ENCODE measurements at regions not wholly inside any gene's neighbourhood (a gene's known extent, or its start where the extent isn't known, plus 50 kb on each side); places are given as distances from the start of the nearest gene placed in this dataset.

DNA sequence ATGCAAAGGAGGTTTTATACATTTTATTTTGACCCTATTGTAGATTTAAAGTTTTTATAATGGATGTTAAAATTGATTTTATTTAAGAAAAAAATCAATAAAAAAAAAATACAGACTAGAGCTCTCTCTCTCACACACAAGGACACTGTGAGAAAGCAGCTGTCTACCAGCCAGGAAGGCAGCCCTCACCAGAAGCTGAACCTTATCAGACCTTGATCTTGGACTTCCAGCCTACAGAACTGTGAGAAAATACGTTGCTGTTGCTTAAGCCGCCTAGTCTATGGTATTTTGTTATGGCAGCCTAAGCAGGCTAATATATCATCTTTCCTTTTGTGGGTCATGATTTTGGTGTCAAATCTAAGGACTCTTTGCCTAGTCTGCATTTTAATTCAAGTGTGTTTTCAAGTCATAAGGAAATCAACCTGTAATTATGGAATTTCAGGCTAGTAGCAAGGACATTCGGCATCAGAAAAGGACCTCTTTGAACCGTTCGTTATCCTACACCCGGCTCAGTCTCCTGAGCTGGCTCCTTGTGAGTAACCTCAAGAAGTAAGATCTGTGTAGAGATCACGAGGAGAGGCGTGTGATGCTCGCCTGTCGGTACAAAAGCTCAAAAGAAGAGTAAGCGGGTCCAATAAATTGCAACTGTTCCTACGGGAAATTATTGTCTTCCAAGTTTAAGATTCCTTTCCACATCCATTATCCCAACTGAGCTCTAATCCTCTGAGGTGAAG lies 98.2 kb downstream of the PDCL3 start:
- no peak for DNase-seq (ENCODE audit: low read depth, low spot score)

- no peak for DNase-seq (ENCODE audit: low read depth, low spot score)
Measured at GRCh38 chr2:100662866-100663265, 100.1 kb downstream of the PDCL3 start.

GRCh38 chr2:100664021-100664755 lies 101.4 kb downstream of the PDCL3 start:
- DNase-seq (ENCODE audit: low read depth, low spot score), result no peak

DNA sequence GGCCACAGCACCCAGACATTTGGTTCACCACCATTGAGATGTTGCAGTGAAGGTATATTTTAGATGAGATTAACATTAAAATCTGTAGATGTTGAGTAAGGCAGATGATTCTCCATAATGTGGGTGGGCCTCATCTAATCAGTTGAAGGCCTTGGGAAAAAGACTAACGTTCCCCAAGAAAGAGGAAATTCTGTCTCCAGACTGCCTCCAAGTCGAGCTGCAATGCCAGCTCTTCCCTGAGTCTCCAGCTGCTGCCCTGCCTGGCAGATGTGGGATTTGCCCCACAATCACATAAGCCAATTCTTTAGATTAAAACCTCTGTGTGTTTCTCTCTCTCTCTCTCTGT lies 101.9 kb downstream of the PDCL3 start:
- no peak for DNase-seq (ENCODE audit: low read depth, low spot score)

DNA sequence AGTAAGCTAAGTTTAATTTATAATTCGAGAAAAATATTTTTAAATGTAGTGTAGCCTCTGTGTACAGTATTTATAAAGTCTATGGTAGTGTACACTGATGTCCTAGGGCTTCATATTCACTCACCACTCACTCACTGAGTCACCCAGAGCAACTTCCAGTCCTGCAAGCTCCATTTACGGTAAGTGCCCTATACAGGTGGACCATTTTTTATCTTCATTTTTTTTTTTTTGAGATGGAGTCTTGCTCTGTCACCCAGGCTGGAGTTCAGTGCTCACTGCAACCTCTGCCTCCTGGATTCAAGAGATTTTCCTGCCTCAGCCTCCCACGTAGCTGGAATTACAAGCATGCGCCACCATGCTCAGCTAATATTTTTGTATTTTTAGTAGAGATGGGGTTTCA lies 104.2 kb downstream of the PDCL3 start:
- no peak for DNase-seq (ENCODE audit: low read depth, low spot score)

- DNase-seq (ENCODE audit: low read depth, low spot score), result no peak
Measured at GRCh38 chr2:100667801-100668200, 105.0 kb downstream of the PDCL3 start.

DNA sequence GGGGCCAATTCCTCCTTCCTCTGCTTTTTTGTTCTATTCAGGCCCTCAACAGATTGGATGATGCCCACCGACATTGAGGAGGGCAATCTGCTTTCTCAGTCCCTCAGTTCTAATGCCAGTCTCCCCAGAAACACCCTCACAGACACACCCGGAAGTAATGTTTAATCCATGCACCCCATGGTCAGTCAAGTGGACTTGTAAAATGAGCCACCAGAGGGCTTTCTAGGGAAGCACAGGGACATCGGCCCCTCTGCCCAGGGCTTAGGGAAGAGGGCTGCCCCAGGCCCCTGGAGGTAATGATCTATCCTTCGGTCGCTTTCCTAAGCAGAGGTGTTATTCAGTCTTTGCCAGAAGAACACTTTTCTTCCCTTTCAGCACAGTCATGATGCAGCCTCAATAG lies 107.4 kb downstream of the PDCL3 start:
- DNase-seq (ENCODE audit: low read depth, low spot score), result no peak

DNA sequence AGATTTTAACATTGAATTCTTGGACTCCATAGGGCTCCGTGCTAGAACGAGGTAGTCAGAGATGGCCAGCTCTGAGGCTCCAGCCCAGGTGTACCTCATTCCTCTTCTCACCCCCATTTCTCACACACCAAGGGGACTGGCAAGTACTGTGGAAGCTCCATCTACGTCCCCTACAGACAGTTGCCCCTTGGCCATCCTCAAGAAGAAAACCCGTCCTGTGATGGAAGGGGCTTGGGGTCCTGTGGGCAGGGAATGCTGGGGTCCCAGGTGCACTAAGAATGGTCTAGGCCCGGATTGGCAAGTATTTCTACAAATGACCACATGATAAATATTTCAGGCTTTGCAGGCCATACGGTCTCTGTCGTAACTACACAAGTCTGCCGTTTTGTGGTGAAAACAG lies 110.3 kb downstream of the PDCL3 start:
- no peak for DNase-seq (ENCODE audit: low read depth, low spot score)

DNA sequence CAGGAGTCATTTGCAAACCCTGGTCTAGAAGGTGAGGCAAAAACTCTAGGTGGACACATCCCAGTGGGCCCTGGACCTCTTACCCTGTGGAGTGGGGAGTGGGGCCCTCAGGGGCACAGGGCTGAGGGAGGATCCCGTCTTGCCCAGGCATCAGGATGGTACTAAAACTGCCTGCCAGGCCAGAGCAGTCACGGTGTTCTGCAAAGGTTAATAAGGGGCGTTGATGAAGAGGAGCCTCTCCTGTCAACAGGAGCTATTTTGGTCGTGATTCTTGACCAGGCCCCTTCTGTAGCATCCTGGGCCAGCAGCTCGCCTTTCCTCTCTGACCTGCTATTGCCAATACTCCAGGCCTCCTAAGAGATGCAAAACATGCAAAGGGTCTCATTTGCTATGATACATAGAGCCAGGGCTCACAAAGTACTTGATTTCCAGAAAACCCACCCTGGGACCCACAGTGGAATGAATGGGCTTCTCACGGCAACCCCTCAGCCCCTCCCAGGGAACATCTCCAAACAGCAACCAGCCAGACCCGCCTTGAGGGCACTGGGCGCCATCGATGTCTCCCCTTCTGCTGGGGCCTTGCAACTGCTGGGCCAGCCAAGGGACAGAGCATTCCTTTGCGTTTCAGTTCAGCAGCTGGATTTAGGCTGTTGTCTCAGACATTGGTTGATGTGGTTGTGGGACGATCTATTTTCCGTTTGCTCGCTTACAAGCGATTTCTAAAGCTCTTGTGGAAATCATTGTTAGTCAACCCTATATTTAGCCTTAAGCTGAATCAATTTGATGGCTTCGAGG lies 111.1 kb downstream of the PDCL3 start:
- DNase-seq (ENCODE audit: low read depth, low spot score), result no peak

- DNase-seq (ENCODE audit: low read depth, low spot score), result no peak
Measured at GRCh38 chr2:100674666-100675065, 111.9 kb downstream of the PDCL3 start.

DNA sequence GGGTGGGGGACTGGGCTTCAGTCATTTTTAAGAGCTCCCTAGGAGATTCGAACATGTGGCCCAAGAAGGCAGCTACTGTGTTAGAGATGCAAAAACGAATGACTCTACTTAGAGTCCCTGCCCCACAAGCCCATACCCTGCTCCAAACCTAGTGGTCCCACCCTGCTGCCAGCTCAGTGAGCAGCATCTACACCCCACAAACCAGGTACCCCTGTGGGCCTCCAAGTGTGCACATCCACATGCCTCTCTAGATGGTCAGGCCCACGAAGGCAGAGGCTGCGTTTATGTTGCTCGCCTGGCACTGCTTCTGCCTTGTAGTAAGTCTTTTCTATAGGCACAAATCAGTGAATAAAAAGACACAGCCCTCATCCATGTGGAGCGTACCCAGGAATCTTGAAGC lies 112.6 kb downstream of the PDCL3 start:
- DNase-seq (ENCODE audit: low read depth, low spot score), result no peak

DNA sequence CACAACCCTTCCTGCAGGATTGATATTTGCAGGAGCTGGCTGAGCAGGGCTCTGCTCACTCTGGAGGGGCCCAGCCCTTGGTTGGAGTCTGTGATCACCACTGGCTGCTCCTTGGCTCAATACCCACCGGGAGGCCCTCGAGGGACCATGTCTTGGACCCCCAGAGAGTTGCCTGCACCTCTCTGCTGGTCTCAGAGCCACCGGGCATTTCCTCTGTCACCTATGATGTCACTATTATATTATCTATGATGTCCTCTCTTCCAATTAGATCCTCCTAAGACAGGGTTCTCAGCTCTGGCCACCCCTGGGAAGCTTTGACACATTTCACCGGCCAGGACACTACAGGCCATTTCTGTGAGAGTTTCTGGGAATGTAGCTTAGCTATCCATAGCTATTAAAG lies 113.1 kb downstream of the PDCL3 start:
- no peak for DNase-seq (ENCODE audit: low read depth, low spot score)

DNA sequence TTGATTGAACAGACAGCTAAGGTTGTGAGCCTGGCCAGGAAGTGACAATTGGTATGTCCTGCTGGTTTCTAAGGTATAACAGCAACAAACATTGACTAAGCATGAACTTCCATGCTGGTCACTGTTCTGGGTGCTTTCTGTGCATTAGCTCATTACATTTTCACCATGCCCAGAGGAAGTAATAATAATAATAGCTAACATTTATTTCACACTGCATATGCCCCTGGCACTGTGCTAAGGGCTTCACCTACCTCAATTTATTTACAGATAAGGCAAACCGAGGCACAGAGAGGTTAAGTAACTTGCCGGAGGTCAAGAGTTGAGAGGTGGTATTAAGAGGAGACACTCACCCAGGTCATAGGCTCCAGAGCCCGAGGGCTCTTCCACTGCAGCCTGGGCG lies 113.6 kb downstream of the PDCL3 start:
- no peak for DNase-seq (ENCODE audit: low read depth, low spot score)

DNA sequence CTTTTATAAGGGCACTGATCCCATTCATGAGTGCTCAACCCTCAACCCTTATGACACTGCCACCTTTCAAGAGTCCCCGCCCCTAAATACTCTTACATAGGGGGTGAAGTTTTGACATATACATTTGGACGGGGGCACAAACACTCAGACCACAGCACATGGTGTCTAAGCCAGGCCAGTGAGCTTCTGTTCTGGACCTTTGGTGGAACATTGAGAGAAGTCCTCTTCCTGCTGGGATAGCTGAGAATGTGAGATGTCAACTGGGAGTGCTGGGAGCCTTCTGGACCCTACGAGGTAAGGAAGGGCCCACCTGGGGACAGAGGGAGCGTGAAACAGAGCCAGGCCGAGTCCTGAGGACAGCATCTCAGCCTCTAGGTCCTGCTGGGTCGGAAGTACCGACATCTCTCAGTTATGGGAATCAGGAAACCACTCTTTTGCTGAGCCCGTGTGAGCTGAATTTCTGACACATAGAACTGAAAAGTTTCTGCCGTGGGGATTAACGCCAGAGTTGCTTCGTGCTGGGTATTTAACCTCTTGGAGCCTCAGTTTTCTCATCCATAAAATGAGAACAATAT lies 114.9 kb downstream of the PDCL3 start:
- no peak for DNase-seq (ENCODE audit: low read depth, low spot score)

DNA sequence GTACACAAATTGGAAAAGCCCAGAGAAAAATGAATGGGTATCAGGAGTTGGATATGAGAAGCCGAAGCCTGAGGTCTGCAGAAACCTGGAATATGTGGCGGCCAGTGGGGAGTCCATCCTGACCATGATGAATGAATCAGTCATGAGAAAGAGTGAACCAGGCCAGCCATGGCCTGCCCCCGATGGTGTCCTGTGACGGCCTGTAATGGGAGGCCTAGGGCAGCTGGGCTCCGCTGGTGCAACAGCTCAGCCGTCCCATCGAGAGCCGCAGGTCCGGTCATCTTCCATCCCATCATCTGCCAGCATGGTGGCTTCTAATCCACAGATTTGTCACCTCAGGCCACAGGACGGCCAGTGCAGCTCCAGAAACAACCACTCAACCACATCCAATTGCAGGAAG lies 116.4 kb downstream of the PDCL3 start:
- no peak for DNase-seq (ENCODE audit: low read depth, low spot score)

- DNase-seq (ENCODE audit: low read depth, low spot score), result no peak
Measured at GRCh38 chr2:100682536-100682935, 119.7 kb downstream of the PDCL3 start.

GRCh38 chr2:100683231-100683630 lies 120.4 kb downstream of the PDCL3 start:
- no peak for DNase-seq (ENCODE audit: low read depth, low spot score)

GRCh38 chr2:100691846-100692245 lies 128.1 kb upstream of the NPAS2 start:
- no peak for DNase-seq (ENCODE audit: low read depth, low spot score)

DNA sequence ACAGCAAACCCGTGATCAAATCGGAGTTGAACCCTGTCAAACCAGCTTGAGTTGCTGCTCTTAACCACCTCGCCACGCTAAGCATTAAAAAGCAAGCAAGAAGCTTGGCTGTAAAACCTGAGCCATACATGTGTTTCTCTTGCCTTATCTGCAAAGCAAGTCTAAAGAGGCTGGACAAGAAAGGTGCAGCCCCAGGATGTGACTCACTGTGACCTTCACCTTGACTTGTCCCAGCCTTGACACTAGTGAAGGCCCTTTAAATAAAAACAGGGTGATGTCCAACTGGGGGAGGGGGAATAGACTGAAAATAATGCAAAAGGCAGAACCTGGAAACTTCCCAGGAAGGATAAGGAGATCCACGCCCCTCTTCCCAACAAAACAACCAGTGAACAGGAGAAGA lies 127.6 kb upstream of the NPAS2 start:
- no peak for DNase-seq (ENCODE audit: low read depth, low spot score)

GRCh38 chr2:100692906-100693305 lies 127.0 kb upstream of the NPAS2 start:
- DNase-seq (ENCODE audit: low read depth, low spot score), result no peak

DNA sequence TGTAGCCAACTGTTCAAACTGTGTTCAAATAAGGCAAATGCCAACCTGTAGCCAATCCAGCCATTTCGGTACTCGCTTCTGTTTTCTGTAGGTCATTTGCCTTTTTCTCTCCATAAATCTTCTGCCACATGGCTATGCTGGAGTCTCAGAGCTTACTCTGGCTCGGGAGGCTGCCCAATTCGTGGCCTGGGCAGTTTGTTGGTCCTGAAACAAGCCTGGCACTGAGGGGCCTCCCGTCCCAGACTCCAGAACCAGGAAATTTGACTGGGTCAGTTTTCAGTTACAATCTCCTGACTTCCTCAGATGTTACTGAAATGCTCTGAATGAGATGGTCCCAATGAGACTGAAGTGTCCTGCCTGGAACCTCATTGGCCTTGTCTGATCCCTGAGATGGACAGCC lies 120.8 kb upstream of the NPAS2 start:
- no peak for DNase-seq (ENCODE audit: low read depth, low spot score)

- DNase-seq (ENCODE audit: low read depth, low spot score), result no peak
Measured at GRCh38 chr2:100702438-100703109, 117.4 kb upstream of the NPAS2 start.

Measured in pulmonary artery endothelial cell (primary cell).